HEK293T (cell line): ENCODE measurements at regions not wholly inside any gene's neighbourhood (a gene's known extent, or its start where the extent isn't known, plus 50 kb on each side); places are given as distances from the start of the nearest gene placed in this dataset.

Source experiments
- ELF4 ChIP-seq: fragments of 450-650 bp; IDR thresholded peaks from 2 replicates; pipeline ENCODE4 v1.6.1; 2017; ENCODE audit warnings: antibody characterized with exemption
- FOXA1 ChIP-seq: fragments of 450-650 bp; IDR thresholded peaks from 2 replicates; pipeline ENCODE4 v1.6.1; 2016; ENCODE audit warnings: mild to moderate bottlenecking
- FOXK2 ChIP-seq: fragments of 450-650 bp; IDR thresholded peaks from 2 replicates; pipeline ENCODE4 v1.6.1; 2016; ENCODE audit warnings: mild to moderate bottlenecking
- FOXM1 ChIP-seq: fragments of 450-650 bp; IDR thresholded peaks from 2 replicates; pipeline ENCODE4 v1.6.1; 2017; ENCODE audit warnings: mild to moderate bottlenecking, borderline replicate concordance
- HDGF ChIP-seq: fragments of 450-650 bp; IDR thresholded peaks from 2 replicates; pipeline ENCODE4 v1.6.1; 2017; ENCODE audit warnings: antibody characterized with exemption, borderline replicate concordance
- L3MBTL2 ChIP-seq: fragments of 450-650 bp; conservative IDR thresholded peaks from 2 replicates; pipeline ENCODE4 v1.6.1; 2016; ENCODE audit warnings: mild to moderate bottlenecking
- LEF1 ChIP-seq: fragments of 450-650 bp; IDR thresholded peaks from 2 replicates; pipeline ENCODE4 v1.6.1; 2017; ENCODE audit warnings: mild to moderate bottlenecking, borderline replicate concordance
- NFRKB ChIP-seq: fragments of 450-650 bp; IDR thresholded peaks from 2 replicates; pipeline ENCODE4 v1.6.1; 2016; ENCODE audit warnings: mild to moderate bottlenecking, moderate library complexity
- SP1 ChIP-seq: fragments of 450-650 bp; IDR thresholded peaks from 2 replicates; pipeline ENCODE4 v1.6.1; 2017
- SUZ12 ChIP-seq: fragments of 450-650 bp; IDR thresholded peaks from 2 replicates; pipeline ENCODE4 v1.6.1; 2016; ENCODE audit warnings: mild to moderate bottlenecking
- TARDBP ChIP-seq: fragments of 450-650 bp; IDR thresholded peaks from 2 replicates; pipeline ENCODE4 v1.6.1; 2016
- ZNF384 ChIP-seq: fragments of 450-650 bp; IDR thresholded peaks from 2 replicates; pipeline ENCODE4 v1.6.1; 2016

GRCh38 chr9:73753171-73753570 is 601.5 kb downstream of the ANXA1 start:
- TF ChIP-seq SP1: no peak
- TF ChIP-seq FOXA1: no peak
- TF ChIP-seq SUZ12: no peak
- no peak for TF ChIP-seq ELF4
- no peak for TF ChIP-seq TARDBP
- TF ChIP-seq FOXM1: no peak
- TF ChIP-seq ZNF384: no peak
- TF ChIP-seq NFRKB: no peak
- TF ChIP-seq HDGF: no peak
- no peak for TF ChIP-seq LEF1
- no peak for TF ChIP-seq L3MBTL2
- no peak for TF ChIP-seq FOXK2
